H1 (cell line): ENCODE measurements at regions not wholly inside any gene's neighbourhood (a gene's known extent, or its start where the extent isn't known, plus 50 kb on each side); places are given as distances from the start of the nearest gene placed in this dataset.

ENCODE experiments used
- CTCF ChIA-PET: fragments of 300-600 bp; sonication (Branson Sonifier 250); formaldehyde crosslinking; loops from one replicate; lab custom pipeline; 2021; ENCODE audit not compliant: partially characterized antibody; lab: Charles Lee
- POLR2A ChIA-PET: fragments of 300-600 bp; sonication (Branson Sonifier 250); formaldehyde crosslinking; loops from one replicate; lab custom pipeline; 2021; ENCODE audit warnings: inconsistent platforms; ENCODE audit not compliant: partially characterized antibody; lab: Charles Lee
- DNase-seq, 2 experiments: peaks; one replicate each; pipeline versions ENCODE4 v3.0.0 to v3.0.0-alpha.2; 2010 to 2022; ENCODE audit warnings: low spot score in 2 of 2, low read depth in 1 of 2, mixed read lengths in 1 of 2
- FAIRE-seq: peaks from 2 replicates; lab custom pipeline; 2011; peaks lifted over from hg19 to GRCh38; lab: Jason Lieb, UNC
- H2AFZ ChIP-seq: 2 replicates; pipeline ENCODE4 v1.8.1; 2012; ENCODE audit warnings: low read length, inconsistent platforms
- H2AK5ac ChIP-seq: 2 replicates; pipeline ENCODE4 v1.6.1; 2013; ENCODE audit warnings: low read depth, low read length
- H2BK120ac ChIP-seq: replicated peaks from 2 replicates; pipeline ENCODE3; 2013; ENCODE audit warnings: low read depth, low read length, inconsistent platforms
- H2BK12ac ChIP-seq: 2 replicates; pipeline ENCODE4 v1.6.1; 2013; ENCODE audit warnings: low read depth, low read length
- H2BK15ac ChIP-seq: 2 replicates; pipeline ENCODE4 v1.6.1; 2013; ENCODE audit warnings: low read length
- H2BK20ac ChIP-seq: 2 replicates; pipeline ENCODE4 v1.6.1; 2013; ENCODE audit warnings: low read length
- H2BK5ac ChIP-seq: 2 replicates; pipeline ENCODE4 v1.6.1; 2013; ENCODE audit warnings: low read depth, low read length
- H3K14ac ChIP-seq: 2 replicates; pipeline ENCODE4 v1.6.1; 2013; ENCODE audit warnings: inconsistent platforms; ENCODE audit not compliant: insufficient read length
- H3K18ac ChIP-seq: 2 replicates; pipeline ENCODE4 v1.6.1; 2013; ENCODE audit warnings: low read length; ENCODE audit errors: extremely low read depth
- H3K23ac ChIP-seq: 2 replicates; pipeline ENCODE4 v1.6.1; 2013; ENCODE audit warnings: inconsistent platforms; ENCODE audit not compliant: insufficient read length
- H3K23me2 ChIP-seq: 2 replicates; pipeline ENCODE4 v1.6.1; 2013; ENCODE audit warnings: low read depth, low read length
- H3K27ac ChIP-seq: 2 replicates; pipeline ENCODE4 v1.6.1; 2011; ENCODE audit warnings: low read depth, low read length, inconsistent platforms
- H3K27me3 ChIP-seq, 4 experiments: replicated peaks in 1 of 4; 1 replicate in 1 of 4; 2 replicates in 3 of 4; pipeline versions ENCODE4 v1.6.1 to v1.8.1; 2011 to 2013; ENCODE audit warnings: low read length in 3 of 4, mild to moderate bottlenecking in 3 of 4, inconsistent platforms in 2 of 4, mixed read lengths in 2 of 4, moderate library complexity in 1 of 4; ENCODE audit not compliant: control insufficient read depth in 3 of 4, insufficient read depth in 3 of 4; ENCODE audit errors: extremely low read depth in 1 of 4
- H3K36me3 ChIP-seq, 4 experiments: 2 replicates each; pipeline versions ENCODE4 v1.6.1 to v1.8.1; 2011 to 2013; ENCODE audit warnings: mild to moderate bottlenecking in 4 of 4, low read length in 3 of 4, moderate library complexity in 2 of 4, control low read depth in 1 of 4, inconsistent platforms in 1 of 4; ENCODE audit not compliant: insufficient read depth in 4 of 4, control insufficient read depth in 2 of 4
- H3K4ac ChIP-seq: replicated peaks from 2 replicates; pipeline ENCODE3; 2013; ENCODE audit warnings: low read length, low read depth, mixed read lengths, inconsistent platforms; ENCODE audit not compliant: insufficient read length
- H3K4me1 ChIP-seq, 4 experiments: replicated peaks in 1 of 4; 1 replicate in 1 of 4; 2 replicates in 3 of 4; pipeline versions ENCODE4 v1.6.1 to v1.8.1; 2011 to 2013; ENCODE audit warnings: low read length in 3 of 4, inconsistent platforms in 2 of 4, mixed read lengths in 1 of 4; ENCODE audit not compliant: insufficient read depth in 4 of 4, control insufficient read depth in 3 of 4
- H3K4me2 ChIP-seq, 2 experiments: 2 replicates each; pipeline versions ENCODE4 v1.6.1 to v1.8.1; 2011 to 2013; ENCODE audit warnings: low read depth in 2 of 2, low read length in 2 of 2, control low read depth in 1 of 2, inconsistent platforms in 1 of 2, mild to moderate bottlenecking in 1 of 2; ENCODE audit not compliant: insufficient read depth in 1 of 2
- H3K4me3 ChIP-seq, 4 experiments: fragments of 200-600, 300-600 bp in 1 of 4; sonication (generic), shearing (Covaris generic), sonication (Bioruptor Twin) in 1 of 4; 2 replicates each; pipeline versions ENCODE4 v1.5.1 to v1.8.1; 2011 to 2016; ENCODE audit warnings: low read length in 4 of 4, low read depth in 3 of 4, control low read depth in 2 of 4, inconsistent platforms in 2 of 4, mild to moderate bottlenecking in 2 of 4, mixed read lengths in 1 of 4, moderate library complexity in 1 of 4; ENCODE audit not compliant: insufficient read depth in 2 of 4; ENCODE audit errors: extremely low read depth in 1 of 4
- H3K56ac ChIP-seq: replicated peaks from 2 replicates; pipeline ENCODE3; 2013; ENCODE audit warnings: low read depth, mild to moderate bottlenecking, mixed read lengths, low read length, inconsistent platforms; ENCODE audit not compliant: insufficient read length
- H3K79me1 ChIP-seq: 2 replicates; pipeline ENCODE4 v1.6.1; 2013; ENCODE audit warnings: low read depth, low read length, control low read depth
- H3K79me2 ChIP-seq, 2 experiments: 2 replicates each; pipeline versions ENCODE4 v1.6.1 to v1.8.1; 2012 to 2013; ENCODE audit warnings: low read length in 2 of 2, mild to moderate bottlenecking in 2 of 2, inconsistent platforms in 1 of 2; ENCODE audit not compliant: insufficient read depth in 2 of 2, control insufficient read depth in 1 of 2
- H3K9ac ChIP-seq, 4 experiments: replicated peaks in 1 of 4; 1 replicate in 1 of 4; 2 replicates in 3 of 4; pipeline versions ENCODE4 v1.6.1 to v1.8.1; 2011 to 2013; ENCODE audit warnings: low read depth in 3 of 4, low read length in 3 of 4, control low read depth in 2 of 4, mild to moderate bottlenecking in 2 of 4, moderate library complexity in 2 of 4, inconsistent platforms in 1 of 4; ENCODE audit errors: extremely low read depth in 1 of 4
- H3K9me3 ChIP-seq, 2 experiments: 2 replicates each; pipeline versions ENCODE4 v1.6.1 to v1.8.1; 2012 to 2013; ENCODE audit warnings: mild to moderate bottlenecking in 2 of 2, moderate library complexity in 2 of 2, control low read depth in 1 of 2, inconsistent platforms in 1 of 2, low read depth in 1 of 2, low read length in 1 of 2, mixed read lengths in 1 of 2; ENCODE audit not compliant: insufficient read depth in 2 of 2
- H4K20me1 ChIP-seq, 2 experiments: replicated peaks in 1 of 2; 2 replicates each; pipeline versions ENCODE3 to v1.8.1; 2011 to 2013; ENCODE audit warnings: inconsistent platforms in 2 of 2, low read length in 2 of 2, mild to moderate bottlenecking in 1 of 2; ENCODE audit not compliant: insufficient read depth in 2 of 2, control insufficient read depth in 1 of 2
- H4K5ac ChIP-seq: 2 replicates; pipeline ENCODE4 v1.6.1; 2013; ENCODE audit warnings: low read length, low read depth, mixed read lengths, inconsistent platforms; ENCODE audit not compliant: insufficient read length
- H4K8ac ChIP-seq: 2 replicates; pipeline ENCODE4 v1.8.0; 2013; ENCODE audit warnings: mild to moderate bottlenecking, moderate library complexity, low read length, inconsistent platforms; ENCODE audit not compliant: insufficient read depth; ENCODE audit errors: extremely low read depth
- H4K91ac ChIP-seq: replicated peaks from 2 replicates; pipeline ENCODE3; 2013; ENCODE audit warnings: low read length, mixed read lengths, inconsistent platforms; ENCODE audit not compliant: insufficient read length
- CBX5 ChIP-seq: fragments of 300-800, 300-1000 bp; sonication (generic); IDR thresholded peaks from 2 replicates; pipeline ENCODE4 v1.7.1; 2016; ENCODE audit warnings: antibody characterized with exemption, low read length, low read depth
- CEBPB ChIP-seq: IDR thresholded peaks from 2 replicates; pipeline ENCODE4 v1.6.1; 2012; ENCODE audit warnings: low read depth, low read length
- CHD1 ChIP-seq: IDR thresholded peaks from 2 replicates; pipeline ENCODE4 v1.6.1; 2012; ENCODE audit warnings: low read depth, low read length, improper control_type of control experiment
- MAFK ChIP-seq: IDR thresholded peaks from 2 replicates; pipeline ENCODE4 v1.6.1; 2012; ENCODE audit warnings: low read depth, mild to moderate bottlenecking, improper control_type of control experiment, low read length
- NRF1 ChIP-seq: IDR thresholded peaks from 2 replicates; pipeline ENCODE4 v1.6.1; 2011; ENCODE audit warnings: mild to moderate bottlenecking, low read depth, low read length, improper control_type of control experiment
- POLR2A ChIP-seq, 2 experiments: IDR thresholded peaks; 1 replicate in 1 of 2; 2 replicates in 1 of 2; pipeline ENCODE4 v1.6.1; 2011; ENCODE audit warnings: low read depth in 2 of 2, low read length in 2 of 2, mild to moderate bottlenecking in 2 of 2; ENCODE audit errors: control extremely low read depth in 1 of 2
- RBBP5 ChIP-seq: IDR thresholded peaks from 2 replicates; pipeline ENCODE4 v1.7.1; 2012; ENCODE audit warnings: low read depth, mild to moderate bottlenecking, inconsistent platforms, low read length, moderate library complexity, borderline replicate concordance
- SP2 ChIP-seq: IDR thresholded peaks from 2 replicates; pipeline ENCODE4 v1.6.1; 2012; ENCODE audit warnings: mild to moderate bottlenecking, low read length, inconsistent platforms
- SRF ChIP-seq: IDR thresholded peaks from 2 replicates; pipeline ENCODE4 v1.6.1; 2011; ENCODE audit warnings: mild to moderate bottlenecking, low read depth, low read length, moderate library complexity
- WGBS, 2 experiments: shearing (Covaris generic) in 1 of 2; methylation state at CpG; one replicate each; pipeline versions ENCODE4 v1.1.6 to v1.1.7; 2013 to 2015; ENCODE audit warnings: low lambda C conversion rate in 2 of 2, mixed read lengths in 2 of 2, inconsistent platforms in 1 of 2, low coverage in 1 of 2, missing lambda C conversion rate in 1 of 2; ENCODE audit not compliant: insufficient replicate concordance in 2 of 2, insufficient coverage in 1 of 2, insufficient read length in 1 of 2; ENCODE audit errors: extremely low coverage in 1 of 2, missing lambda C conversion rate in 1 of 2; 5-methylcytosine and 5-hydroxymethylcytosine counted together
- TF ChIP-seq, protein P1 (sequence below): IDR thresholded peaks from 2 replicates; pipeline ENCODE4 v1.6.1; 2011; ENCODE audit warnings: low read length, improper control_type of control experiment
- TF ChIP-seq, protein P2 (sequence below): IDR thresholded peaks from 2 replicates; pipeline ENCODE4 v1.6.1; 2011; ENCODE audit warnings: low read depth, mild to moderate bottlenecking, low read length; ENCODE audit not compliant: insufficient read depth

DNA sequence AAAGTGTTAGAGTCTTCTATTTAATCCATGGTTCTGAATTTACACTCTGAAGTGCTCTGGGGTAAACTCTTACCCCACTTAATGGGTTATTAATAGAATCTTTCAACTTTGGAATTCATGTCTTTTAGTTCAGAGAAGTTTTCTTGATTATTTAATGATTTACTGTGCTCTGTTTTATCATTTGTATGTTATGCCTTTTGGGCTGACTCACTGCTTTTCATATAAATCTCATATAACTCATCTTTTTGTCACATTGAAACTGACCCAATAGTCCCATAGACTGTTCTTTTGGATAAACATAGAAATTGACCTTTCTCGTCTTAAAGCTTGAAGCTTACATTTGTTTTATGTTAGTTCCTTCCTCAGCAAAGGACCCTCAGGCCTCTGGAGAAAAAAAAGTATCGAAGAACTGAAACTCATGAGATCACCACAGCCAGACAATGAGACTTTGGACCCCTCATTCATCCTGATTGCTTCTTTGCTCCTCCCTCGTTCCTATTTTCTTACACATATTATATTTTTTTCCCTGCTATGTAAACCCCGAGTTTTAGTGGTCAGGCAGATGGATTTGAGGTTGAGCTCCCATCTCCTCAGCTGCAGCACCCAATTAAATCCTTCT is 229.1 kb upstream of the CBLB start:
- H4K20me1 ChIP-seq, result no peaks in the 10 kb centered on the region
- H3K9me3 ChIP-seq, result no peaks in the 10 kb centered on the region
- H4K5ac ChIP-seq, result no peak overlapping the region
- H3K18ac ChIP-seq, result no peak overlapping the region
- WGBS, 2 experiments, result 97% methylated on average over 4 of the region's 4 CpGs; no CpG with 5 or more reads in 1 of the 2 experiments
- no peak overlapping the region for H3K4me3 ChIP-seq
- H4K91ac ChIP-seq, result no peak overlapping the region
- H4K8ac ChIP-seq, result no peak overlapping the region
- H3K23ac ChIP-seq, result no peak overlapping the region
- H2BK12ac ChIP-seq, result no peak overlapping the region
- no peak overlapping the region for H3K4ac ChIP-seq
- H3K9ac ChIP-seq, result no peak overlapping the region
- no peak overlapping the region for H3K4me2 ChIP-seq
- CTCF ChIA-PET, result interaction anchor here (0.6 to 0.7 kb wide), 2 partner anchors 12 to 154 kb away, joined by 3 to 7 read pairs; no protein-coding TSS in a partner anchor
- no peak overlapping the region for H2BK15ac ChIP-seq
- no peak overlapping the region for H2BK20ac ChIP-seq
- no peak overlapping the region for H2AFZ ChIP-seq
- no peaks in the 10 kb centered on the region for H3K36me3 ChIP-seq
- H3K27me3 ChIP-seq, result no peaks in the 10 kb centered on the region
- H3K23me2 ChIP-seq, result no peaks in the 10 kb centered on the region
- H3K4me1 ChIP-seq, result no peaks in the 10 kb centered on the region
- H3K79me1 ChIP-seq, result no peaks in the 10 kb centered on the region
- no peak overlapping the region for H2AK5ac ChIP-seq
- no peak overlapping the region for H3K27ac ChIP-seq
- no peak for DNase-seq
- no peak overlapping the region for H3K56ac ChIP-seq
- H3K79me2 ChIP-seq, result no peaks in the 10 kb centered on the region
- H2BK120ac ChIP-seq, result no peak overlapping the region
- FAIRE-seq, result no peak
- no peak overlapping the region for H2BK5ac ChIP-seq
- no peak overlapping the region for H3K14ac ChIP-seq
- POLR2A ChIA-PET, result no interaction called here
- TF ChIP-seq MAFK (no peak), SRF (no peak), SP2 (no peak), CHD1 (no peak), CBX5 (no peak), CEBPB (no peak), NRF1 (no peak), POLR2A (IDR thresholded peaks at IDR 0.05; ENCODE audit: control extremely low read depth in 1 of 2, low read depth in 2 of 2, low read length in 2 of 2) (no peak), RBBP5 (no peak)
- TF ChIP-seq, protein P1, sequence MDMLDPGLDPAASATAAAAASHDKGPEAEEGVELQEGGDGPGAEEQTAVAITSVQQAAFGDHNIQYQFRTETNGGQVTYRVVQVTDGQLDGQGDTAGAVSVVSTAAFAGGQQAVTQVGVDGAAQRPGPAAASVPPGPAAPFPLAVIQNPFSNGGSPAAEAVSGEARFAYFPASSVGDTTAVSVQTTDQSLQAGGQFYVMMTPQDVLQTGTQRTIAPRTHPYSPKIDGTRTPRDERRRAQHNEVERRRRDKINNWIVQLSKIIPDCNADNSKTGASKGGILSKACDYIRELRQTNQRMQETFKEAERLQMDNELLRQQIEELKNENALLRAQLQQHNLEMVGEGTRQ, result no peak
- TF ChIP-seq, protein P2, sequence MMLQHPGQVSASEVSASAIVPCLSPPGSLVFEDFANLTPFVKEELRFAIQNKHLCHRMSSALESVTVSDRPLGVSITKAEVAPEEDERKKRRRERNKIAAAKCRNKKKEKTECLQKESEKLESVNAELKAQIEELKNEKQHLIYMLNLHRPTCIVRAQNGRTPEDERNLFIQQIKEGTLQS, result no peak
